ENCODE measurements at regions not wholly inside any gene's neighbourhood (a gene's known extent, or its start where the extent isn't known, plus 50 kb on each side); places are given as distances from the start of the nearest gene placed in this dataset.

- TF ChIP-seq CTCF (IDR thresholded peaks at IDR 0.05; ENCODE audit: insufficient read depth, low read depth, low read length, missing control alignments), result no peak
- H3K4me3 ChIP-seq (ENCODE audit: low read length), result no peak overlapping the region
- no peak for DNase-seq (ENCODE audit: low read depth)
Measured at GRCh38 chr4:28548136-28548535, 1687.5 kb downstream of the STIM2 start.

DNA sequence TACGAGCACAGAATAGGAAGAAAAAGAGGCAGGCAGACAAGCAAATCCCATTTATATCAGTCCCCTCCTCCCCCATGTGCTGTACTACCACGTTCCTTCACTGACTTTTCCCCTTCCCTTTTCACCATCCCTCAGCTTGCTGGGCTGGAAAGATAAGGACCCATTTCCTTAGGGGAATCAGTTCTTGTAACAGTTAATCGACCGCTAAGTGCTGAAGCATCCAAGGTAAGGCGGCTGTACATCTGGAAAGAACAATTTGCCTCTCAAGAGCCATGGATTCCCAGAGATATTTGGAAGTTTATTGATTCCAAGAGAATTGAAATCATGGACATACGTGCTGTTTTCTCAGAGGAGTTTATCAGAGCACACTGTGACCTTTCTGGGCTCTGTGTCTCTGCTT lies 1688.0 kb downstream of the STIM2 start:
- H3K4me3 ChIP-seq (ENCODE audit: low read length), result no peak overlapping the region
- TF ChIP-seq CTCF (IDR thresholded peaks at IDR 0.05; ENCODE audit: insufficient read depth, low read depth, low read length, missing control alignments), result no peak
- DNase-seq (ENCODE audit: low read depth), result no peak

DNA sequence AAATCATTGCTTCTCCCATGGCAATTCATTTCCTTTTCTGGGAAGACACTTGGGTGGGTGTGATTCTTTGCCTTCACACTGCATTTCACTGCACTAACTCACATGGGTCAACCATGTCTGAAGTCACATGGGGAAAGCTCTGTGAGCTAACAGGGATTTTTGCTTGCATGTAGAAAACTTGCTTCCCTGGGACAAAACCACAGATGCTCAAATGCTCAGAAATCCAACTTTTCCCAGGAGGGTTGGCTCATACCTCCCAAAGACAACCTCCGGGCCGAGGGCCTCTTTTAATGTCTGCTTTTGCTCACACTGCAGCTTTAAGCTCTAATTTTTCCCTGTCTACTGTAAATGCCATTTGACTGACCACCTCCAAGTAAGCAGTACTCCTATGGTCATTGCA lies 1695.2 kb downstream of the STIM2 start:
- no peak for TF ChIP-seq CTCF (IDR thresholded peaks at IDR 0.05; ENCODE audit: insufficient read depth, low read depth, low read length, missing control alignments)

DNA sequence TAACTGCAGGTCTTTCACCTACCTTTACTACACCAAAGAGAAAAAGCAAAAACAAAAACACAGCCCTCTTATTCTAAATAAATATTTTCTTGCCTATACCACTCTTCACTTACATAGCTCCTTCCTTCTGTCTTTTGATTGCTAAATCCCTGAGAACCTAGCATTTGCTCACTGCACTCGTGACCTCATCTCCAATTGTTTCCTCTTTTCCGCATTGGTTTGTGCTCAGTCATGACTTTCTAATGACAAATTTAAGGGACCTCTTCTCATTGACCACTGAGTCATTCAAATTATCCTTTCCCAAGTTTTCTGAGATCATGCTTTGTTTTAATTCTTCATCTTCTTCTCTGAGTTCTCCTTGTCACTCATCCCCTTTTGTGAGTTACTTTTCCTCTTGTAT lies 1697.1 kb downstream of the STIM2 start:
- no peak overlapping the region for H3K4me3 ChIP-seq (ENCODE audit: low read length)
- TF ChIP-seq CTCF (IDR thresholded peaks at IDR 0.05; ENCODE audit: insufficient read depth, low read depth, low read length, missing control alignments), result no peak
- DNase-seq (ENCODE audit: low read depth), result peak; percentile 81

More for the DNA sequence above, 1695.2 kb downstream of the STIM2 start:
- peak; percentile 20 for DNase-seq (ENCODE audit: low read depth)
- H3K4me3 ChIP-seq (ENCODE audit: low read length), result no peak overlapping the region

DNA sequence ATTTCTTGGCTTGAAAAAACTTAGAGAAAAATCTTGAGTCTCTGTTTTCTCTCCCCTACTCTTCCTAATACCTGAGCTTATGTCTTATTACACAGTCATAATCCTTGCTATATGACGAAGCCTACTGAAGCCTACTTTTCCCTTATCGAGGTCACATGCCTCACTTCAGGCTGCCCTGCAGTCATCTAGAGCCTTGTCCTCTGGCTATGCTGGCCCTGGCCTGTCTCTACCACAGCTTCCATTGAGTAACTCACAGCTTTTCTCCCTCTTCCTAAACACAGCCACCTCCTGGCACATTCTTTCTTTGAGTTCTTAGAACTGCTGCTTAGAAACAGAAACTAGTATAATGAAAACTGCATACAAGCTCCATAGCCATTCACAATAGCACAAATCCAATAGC lies 1698.3 kb downstream of the STIM2 start:
- no peak for TF ChIP-seq CTCF (IDR thresholded peaks at IDR 0.05; ENCODE audit: insufficient read depth, low read depth, low read length, missing control alignments)
- peak; percentile 51 for DNase-seq (ENCODE audit: low read depth)
- H3K4me3 ChIP-seq (ENCODE audit: low read length), result no peak overlapping the region

DNA sequence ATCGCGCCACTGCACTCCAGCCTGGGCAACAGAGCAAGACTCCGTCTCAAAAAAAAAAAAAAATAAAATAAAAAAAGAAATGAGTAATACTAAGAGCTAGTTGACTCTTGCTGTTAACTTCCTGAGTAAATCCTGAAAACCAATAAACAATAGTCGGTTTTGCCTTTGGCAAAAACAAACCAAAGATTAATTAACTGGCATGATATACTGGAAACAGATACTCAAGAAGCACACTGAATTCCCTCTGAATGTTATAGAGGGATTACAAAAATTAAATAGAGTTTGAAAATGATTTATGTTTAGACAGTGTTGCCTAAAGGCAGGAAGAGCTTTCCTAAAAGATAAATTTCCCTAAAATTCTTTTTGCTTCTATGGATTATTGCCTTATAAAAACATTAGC lies 1702.3 kb downstream of the STIM2 start:
- no peak overlapping the region for H3K4me3 ChIP-seq (ENCODE audit: low read length)
- DNase-seq (ENCODE audit: low read depth), result peak; percentile 13
- TF ChIP-seq CTCF (IDR thresholded peaks at IDR 0.05; ENCODE audit: insufficient read depth, low read depth, low read length, missing control alignments), result no peak

- H3K4me3 ChIP-seq (ENCODE audit: low read length), result no peak overlapping the region
- no peak for DNase-seq (ENCODE audit: low read depth)
- no peak for TF ChIP-seq CTCF (IDR thresholded peaks at IDR 0.05; ENCODE audit: insufficient read depth, low read depth, low read length, missing control alignments)
Measured at GRCh38 chr4:28565396-28565795, 1704.8 kb downstream of the STIM2 start.
